Breast epithelium (tissue), 3 donors: ENCODE measurements at regions not wholly inside any gene's neighbourhood (a gene's known extent, or its start where the extent isn't known, plus 50 kb on each side); places are given as distances from the start of the nearest gene placed in this dataset.

Source experiments
- CTCF ChIP-seq, 3 donors: fragments of 450-650 bp; IDR thresholded peaks; one replicate each; pipeline ENCODE4 v1.5.1; 2016 to 2017; ENCODE audit warnings: antibody characterized with exemption in 3 of 3, mild to moderate bottlenecking in 3 of 3, moderate library complexity in 3 of 3
- POLR2A ChIP-seq: fragments of 450-650 bp; IDR thresholded peaks from one replicate; pipeline ENCODE4 v1.6.1; 2016; ENCODE audit warnings: antibody characterized with exemption, mild to moderate bottlenecking, moderate library complexity
- POLR2AphosphoS5 ChIP-seq, 3 donors: sonication (generic); formaldehyde crosslinking; IDR thresholded peaks; one replicate each; pipeline ENCODE4 v1.6.1; 2017; ENCODE audit warnings: antibody characterized with exemption in 3 of 3

- TF ChIP-seq CTCF (IDR thresholded peaks at IDR 0.05) (no peak), POLR2AphosphoS5 (IDR thresholded peaks at IDR 0.05) (no peak), POLR2A (no peak)
These were observed 227.5 kb downstream of the MTX2 start for GRCh38 chr2:176496761-176497160.
